ENCODE measurements at regions not wholly inside any gene's neighbourhood (a gene's known extent, or its start where the extent isn't known, plus 50 kb on each side); places are given as distances from the start of the nearest gene placed in this dataset.

DNA sequence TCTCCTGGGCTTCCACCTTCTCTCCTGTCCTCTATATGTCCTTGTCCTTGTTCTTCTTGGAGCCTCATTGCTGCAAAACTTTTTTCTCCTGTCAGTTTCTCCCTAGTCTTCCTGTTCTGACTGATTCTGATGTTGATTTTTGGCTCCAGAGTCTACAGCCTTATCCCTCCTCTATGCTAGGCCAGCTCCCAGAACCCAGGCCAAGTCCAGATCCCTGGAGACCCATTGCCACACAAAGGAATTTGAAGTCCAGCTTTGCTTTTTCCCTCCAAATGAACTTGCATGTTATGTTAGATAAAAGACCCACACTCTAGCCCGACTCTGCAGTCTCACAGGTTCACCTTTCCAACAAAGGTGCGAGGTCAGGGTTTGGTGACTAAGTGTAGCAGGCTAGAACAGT, 203.1 kb downstream of the FNDC1 start:
- Histone ChIP-seq H3K27me3 (ENCODE audit: control insufficient read depth, insufficient read depth, low read length) (no peaks in the 10 kb centered on the region), H3K9me3 (ENCODE audit: control insufficient read depth in 2 of 2, low read length in 2 of 2) (peaks cover 2 to 4% of the 10 kb centered on the region in 2 experiments), H3K4me3 (ENCODE audit: low read depth, low read length) (no peak overlapping the region), H3K36me3 (ENCODE audit: control insufficient read depth, insufficient read depth, low read length) (no peaks in the 10 kb centered on the region), H3K27ac (ENCODE audit: insufficient read depth, low read length, poor library complexity, severe bottlenecking) (no peak overlapping the region), H3K4me1 (ENCODE audit: control insufficient read depth, insufficient read depth, low read length, poor library complexity, severe bottlenecking) (no peaks in the 10 kb centered on the region)
- no peaks in the 10 kb centered on the region for H3K36me3 Mint-ChIP-seq
- peaks cover 5% of the 10 kb centered on the region for H3K27me3 Mint-ChIP-seq
- DNase-seq (no peak), ATAC-seq (ENCODE audit: low read depth in 2 of 2) (no peak)
- no peak overlapping the region for H3K4me3 Mint-ChIP-seq
- no peak overlapping the region for H3K27ac Mint-ChIP-seq
- H3K4me1 Mint-ChIP-seq: no peaks in the 10 kb centered on the region
- peaks cover 0 to 14% (median 2%) of the 10 kb centered on the region in 7 donors for H3K9me3 Mint-ChIP-seq

GRCh38 chr6:159360306-159360705, 191.1 kb downstream of the FNDC1 start:
- Mint-ChIP-seq H3K9me3 (peaks cover 0 to 2% (median 0%) of the 10 kb centered on the region in 7 donors), H3K4me3 (no peak overlapping the region), H3K4me1 (no peaks in the 10 kb centered on the region), H3K36me3 (no peaks in the 10 kb centered on the region), H3K27me3 (peaks cover 20% of the 10 kb centered on the region), H3K27ac (no peak overlapping the region)
- peaks cover 2% of the 10 kb centered on the region for H3K27me3 ChIP-seq (ENCODE audit: control insufficient read depth, insufficient read depth, low read length)
- no peaks in the 10 kb centered on the region for H3K9me3 ChIP-seq (ENCODE audit: control insufficient read depth in 2 of 2, low read length in 2 of 2)
- no peak overlapping the region for H3K27ac ChIP-seq (ENCODE audit: insufficient read depth, low read length, poor library complexity, severe bottlenecking)
- H3K4me3 ChIP-seq (ENCODE audit: low read depth, low read length): no peak overlapping the region
- no peaks in the 10 kb centered on the region for H3K36me3 ChIP-seq (ENCODE audit: control insufficient read depth, insufficient read depth, low read length)
- no peak for DNase-seq
- no peak for ATAC-seq (ENCODE audit: low read depth in 2 of 2)
- no peaks in the 10 kb centered on the region for H3K4me1 ChIP-seq (ENCODE audit: control insufficient read depth, insufficient read depth, low read length, poor library complexity, severe bottlenecking)

DNA sequence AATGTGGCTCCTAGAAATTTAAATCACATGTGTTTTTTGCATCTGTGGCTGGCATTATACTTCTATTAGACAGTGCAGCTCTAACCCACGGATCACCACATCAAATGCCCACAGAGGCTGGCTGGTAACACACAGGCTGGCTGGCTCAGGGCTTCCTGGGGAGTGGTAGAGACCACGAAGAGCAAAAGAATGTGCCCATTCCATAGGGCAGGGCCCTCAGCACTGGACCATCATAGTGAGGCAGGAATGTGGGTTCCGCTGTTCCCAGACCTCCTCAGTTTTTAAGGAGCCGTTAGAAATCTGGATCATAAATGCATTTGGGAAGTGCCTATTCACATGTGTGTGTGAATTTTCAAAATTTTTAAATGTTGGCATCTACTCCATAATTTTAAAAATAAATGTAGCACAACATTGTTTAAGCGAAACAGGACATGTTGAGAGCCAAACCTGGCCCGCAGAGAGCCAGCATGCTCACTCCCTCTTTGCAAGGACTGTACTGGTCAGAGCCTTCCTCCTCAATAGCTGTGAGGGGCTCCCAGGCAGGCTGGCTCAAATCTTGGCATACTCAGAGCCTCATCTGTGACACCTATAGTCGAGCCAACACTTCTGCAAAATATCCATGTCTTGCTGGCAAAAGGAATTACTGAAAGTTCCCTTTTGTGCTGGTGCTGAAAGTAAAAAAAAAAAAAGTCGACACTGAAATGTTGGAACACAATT, 190.5 kb downstream of the FNDC1 start:
- no peaks in the 10 kb centered on the region for H3K36me3 Mint-ChIP-seq

DNA sequence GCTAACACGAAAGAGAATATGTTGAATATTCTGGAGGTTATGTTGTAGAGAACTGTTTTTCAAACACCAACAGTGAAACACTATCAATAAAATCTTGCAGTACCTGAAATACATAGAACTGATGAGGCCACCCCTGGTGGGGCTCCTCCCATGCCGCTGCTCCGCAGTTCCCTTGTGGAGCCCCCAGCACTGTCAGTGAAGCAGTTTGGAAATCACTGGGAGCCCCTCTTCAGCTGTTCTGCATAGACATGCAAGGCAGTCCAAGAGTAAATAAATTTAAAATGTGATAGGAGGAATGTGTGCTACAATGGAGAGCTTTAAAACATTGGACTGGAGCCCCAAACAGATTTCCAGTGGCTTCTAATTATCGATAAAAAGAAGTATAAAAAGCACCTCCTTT, 189.4 kb downstream of the FNDC1 start:
- DNase-seq (no peak), ATAC-seq (ENCODE audit: low read depth in 2 of 2) (no peak)
- no peaks in the 10 kb centered on the region for H3K36me3 ChIP-seq (ENCODE audit: control insufficient read depth, insufficient read depth, low read length)
- peaks cover 2% of the 10 kb centered on the region for H3K27me3 ChIP-seq (ENCODE audit: control insufficient read depth, insufficient read depth, low read length)
- no peak overlapping the region for H3K4me3 ChIP-seq (ENCODE audit: low read depth, low read length)
- no peak overlapping the region for H3K27ac ChIP-seq (ENCODE audit: insufficient read depth, low read length, poor library complexity, severe bottlenecking)
- H3K4me3 Mint-ChIP-seq: no peak overlapping the region
- H3K36me3 Mint-ChIP-seq: no peaks in the 10 kb centered on the region
- H3K9me3 Mint-ChIP-seq: peaks cover 0 to 2% (median 0%) of the 10 kb centered on the region in 7 donors
- peak overlapping the region in 1 of 3 donors; percentile 16 for H3K27ac Mint-ChIP-seq
- H3K9me3 ChIP-seq (ENCODE audit: control insufficient read depth in 2 of 2, low read length in 2 of 2): no peaks in the 10 kb centered on the region
- H3K27me3 Mint-ChIP-seq: peaks cover 28% of the 10 kb centered on the region
- no peaks in the 10 kb centered on the region for H3K4me1 ChIP-seq (ENCODE audit: control insufficient read depth, insufficient read depth, low read length, poor library complexity, severe bottlenecking)
- no peaks in the 10 kb centered on the region for H3K4me1 Mint-ChIP-seq

More for the DNA sequence above, 190.5 kb downstream of the FNDC1 start:
- H3K27ac ChIP-seq (ENCODE audit: insufficient read depth, low read length, poor library complexity, severe bottlenecking): no peak overlapping the region
- H3K27me3 ChIP-seq (ENCODE audit: control insufficient read depth, insufficient read depth, low read length): peaks cover 2% of the 10 kb centered on the region
- H3K27ac Mint-ChIP-seq: no peak overlapping the region
- no peak for DNase-seq
- H3K27me3 Mint-ChIP-seq: peaks cover 23% of the 10 kb centered on the region
- H3K4me3 ChIP-seq (ENCODE audit: low read depth, low read length): no peak overlapping the region
- no peak for ATAC-seq (ENCODE audit: low read depth in 2 of 2)
- H3K4me3 Mint-ChIP-seq: no peak overlapping the region
- H3K36me3 ChIP-seq (ENCODE audit: control insufficient read depth, insufficient read depth, low read length): no peaks in the 10 kb centered on the region
- H3K4me1 Mint-ChIP-seq: no peaks in the 10 kb centered on the region
- H3K9me3 Mint-ChIP-seq: peaks cover 0 to 2% (median 0%) of the 10 kb centered on the region in 7 donors
- no peaks in the 10 kb centered on the region for H3K4me1 ChIP-seq (ENCODE audit: control insufficient read depth, insufficient read depth, low read length, poor library complexity, severe bottlenecking)
- H3K9me3 ChIP-seq (ENCODE audit: control insufficient read depth in 2 of 2, low read length in 2 of 2): no peaks in the 10 kb centered on the region

- H3K4me1 ChIP-seq (ENCODE audit: control insufficient read depth, insufficient read depth, low read length, poor library complexity, severe bottlenecking): no peaks in the 10 kb centered on the region
- H3K9me3 Mint-ChIP-seq: peaks cover 0 to 2% (median 0%) of the 10 kb centered on the region in 7 donors
- H3K4me1 Mint-ChIP-seq: no peaks in the 10 kb centered on the region
- peaks cover 22% of the 10 kb centered on the region for H3K27me3 Mint-ChIP-seq
- H3K27me3 ChIP-seq (ENCODE audit: control insufficient read depth, insufficient read depth, low read length): peaks cover 2% of the 10 kb centered on the region
- H3K36me3 Mint-ChIP-seq: no peaks in the 10 kb centered on the region
- no peak overlapping the region for H3K4me3 ChIP-seq (ENCODE audit: low read depth, low read length)
- ATAC-seq (ENCODE audit: low read depth in 2 of 2) (no peak), DNase-seq (no peak)
- no peaks in the 10 kb centered on the region for H3K36me3 ChIP-seq (ENCODE audit: control insufficient read depth, insufficient read depth, low read length)
- no peak overlapping the region for H3K4me3 Mint-ChIP-seq
- no peaks in the 10 kb centered on the region for H3K9me3 ChIP-seq (ENCODE audit: control insufficient read depth in 2 of 2, low read length in 2 of 2)
- H3K27ac ChIP-seq (ENCODE audit: insufficient read depth, low read length, poor library complexity, severe bottlenecking): no peak overlapping the region
- H3K27ac Mint-ChIP-seq: no peak overlapping the region
Observed at GRCh38 chr6:159357211-159357915, 188.2 kb downstream of the FNDC1 start.

DNA sequence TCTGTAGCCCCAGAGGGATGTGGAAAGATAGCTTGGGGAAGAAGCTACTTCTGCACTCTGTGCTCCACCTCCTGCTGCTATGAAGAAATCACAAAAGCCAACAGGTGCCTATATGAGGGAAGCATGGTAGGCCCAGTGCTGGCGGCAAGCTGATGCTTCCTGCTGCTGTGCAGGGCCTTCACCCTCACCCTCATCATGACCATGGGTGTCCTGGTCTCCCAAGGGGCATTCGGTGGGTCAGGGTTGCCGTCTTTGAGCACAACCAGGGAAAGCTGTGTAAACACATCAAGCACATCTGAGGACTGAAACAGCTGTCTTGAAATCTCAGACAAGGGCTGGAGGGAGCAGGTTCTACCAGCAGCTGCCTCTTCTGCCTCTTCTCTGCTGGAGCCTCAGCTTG, 184.0 kb downstream of the FNDC1 start:
- Mint-ChIP-seq H3K27me3 (peaks cover 39% of the 10 kb centered on the region), H3K9me3 (peaks cover 0 to 4% (median 0%) of the 10 kb centered on the region in 7 donors), H3K36me3 (no peaks in the 10 kb centered on the region), H3K4me3 (no peak overlapping the region), H3K27ac (no peak overlapping the region), H3K4me1 (no peaks in the 10 kb centered on the region)
- ATAC-seq (ENCODE audit: low read depth in 2 of 2) (no peak), DNase-seq (no peak)
- Histone ChIP-seq H3K27ac (ENCODE audit: insufficient read depth, low read length, poor library complexity, severe bottlenecking) (no peak overlapping the region), H3K36me3 (ENCODE audit: control insufficient read depth, insufficient read depth, low read length) (no peaks in the 10 kb centered on the region), H3K4me1 (ENCODE audit: control insufficient read depth, insufficient read depth, low read length, poor library complexity, severe bottlenecking) (no peaks in the 10 kb centered on the region), H3K27me3 (ENCODE audit: control insufficient read depth, insufficient read depth, low read length) (peaks cover 2% of the 10 kb centered on the region), H3K9me3 (ENCODE audit: control insufficient read depth in 2 of 2, low read length in 2 of 2) (no peaks in the 10 kb centered on the region), H3K4me3 (ENCODE audit: low read depth, low read length) (no peak overlapping the region)

GRCh38 chr6:159351707-159352106, 182.5 kb downstream of the FNDC1 start:
- Mint-ChIP-seq H3K27me3 (peaks cover 39% of the 10 kb centered on the region), H3K4me3 (no peak overlapping the region), H3K36me3 (no peaks in the 10 kb centered on the region), H3K9me3 (peaks cover 0 to 4% (median 2%) of the 10 kb centered on the region in 7 donors), H3K27ac (no peak overlapping the region), H3K4me1 (no peaks in the 10 kb centered on the region)
- Histone ChIP-seq H3K9me3 (ENCODE audit: control insufficient read depth in 2 of 2, low read length in 2 of 2) (no peaks in the 10 kb centered on the region), H3K27me3 (ENCODE audit: control insufficient read depth, insufficient read depth, low read length) (no peaks in the 10 kb centered on the region), H3K4me1 (ENCODE audit: control insufficient read depth, insufficient read depth, low read length, poor library complexity, severe bottlenecking) (no peaks in the 10 kb centered on the region), H3K36me3 (ENCODE audit: control insufficient read depth, insufficient read depth, low read length) (no peaks in the 10 kb centered on the region), H3K4me3 (ENCODE audit: low read depth, low read length) (no peak overlapping the region), H3K27ac (ENCODE audit: insufficient read depth, low read length, poor library complexity, severe bottlenecking) (no peak overlapping the region)
- DNase-seq (no peak), ATAC-seq (ENCODE audit: low read depth in 2 of 2) (no peak)

GRCh38 chr6:159349915-159350314, 180.7 kb downstream of the FNDC1 start:
- Histone ChIP-seq H3K9me3 (ENCODE audit: control insufficient read depth in 2 of 2, low read length in 2 of 2) (no peaks in the 10 kb centered on the region), H3K27ac (ENCODE audit: insufficient read depth, low read length, poor library complexity, severe bottlenecking) (no peak overlapping the region), H3K4me1 (ENCODE audit: control insufficient read depth, insufficient read depth, low read length, poor library complexity, severe bottlenecking) (no peaks in the 10 kb centered on the region), H3K36me3 (ENCODE audit: control insufficient read depth, insufficient read depth, low read length) (no peaks in the 10 kb centered on the region), H3K4me3 (ENCODE audit: low read depth, low read length) (no peak overlapping the region), H3K27me3 (ENCODE audit: control insufficient read depth, insufficient read depth, low read length) (no peaks in the 10 kb centered on the region)
- Mint-ChIP-seq H3K36me3 (no peaks in the 10 kb centered on the region), H3K27me3 (peaks cover 27% of the 10 kb centered on the region), H3K9me3 (peaks cover 0 to 4% (median 2%) of the 10 kb centered on the region in 7 donors), H3K4me3 (no peak overlapping the region), H3K27ac (no peak overlapping the region), H3K4me1 (no peaks in the 10 kb centered on the region)
- ATAC-seq (ENCODE audit: low read depth in 2 of 2) (no peak), DNase-seq (no peak)

All from CD4-positive, CD25-positive, alpha-beta regulatory T cell (primary cell).